ENCODE measurements at regions not wholly inside any gene's neighbourhood (a gene's known extent, or its start where the extent isn't known, plus 50 kb on each side); places are given as distances from the start of the nearest gene placed in this dataset.

DNA sequence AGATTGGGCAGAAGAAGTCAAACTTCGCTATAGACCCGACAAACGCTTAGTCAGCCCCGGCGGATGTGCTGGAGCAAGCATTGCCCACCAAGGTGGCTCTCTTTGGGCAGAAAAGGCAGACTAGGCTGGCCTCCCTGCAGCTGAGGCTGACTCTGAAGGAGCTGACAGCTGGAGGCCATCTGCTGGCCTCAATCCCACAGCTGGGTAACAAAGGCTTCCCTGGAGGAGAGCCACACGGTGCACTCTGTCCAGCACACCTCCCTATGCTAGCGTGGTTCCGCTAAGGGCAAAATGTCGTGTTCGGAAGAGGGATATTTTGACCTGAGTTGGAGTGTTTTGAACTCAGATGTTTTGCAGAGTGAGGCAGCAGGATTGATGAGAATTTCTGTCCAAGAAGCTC lies 103.5 kb upstream of the PTCH1 start:
- TF ChIP-seq, protein P1, sequence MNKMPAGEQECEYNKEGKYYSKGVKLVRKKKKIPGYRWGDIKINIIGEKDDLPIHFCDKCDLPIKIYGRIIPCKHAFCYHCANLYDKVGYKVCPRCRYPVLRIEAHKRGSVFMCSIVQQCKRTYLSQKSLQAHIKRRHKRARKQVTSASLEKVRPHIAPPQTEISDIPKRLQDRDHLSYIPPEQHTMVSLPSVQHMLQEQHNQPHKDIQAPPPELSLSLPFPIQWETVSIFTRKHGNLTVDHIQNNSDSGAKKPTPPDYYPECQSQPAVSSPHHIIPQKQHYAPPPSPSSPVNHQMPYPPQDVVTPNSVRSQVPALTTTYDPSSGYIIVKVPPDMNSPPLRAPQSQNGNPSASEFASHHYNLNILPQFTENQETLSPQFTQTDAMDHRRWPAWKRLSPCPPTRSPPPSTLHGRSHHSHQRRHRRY (tag by site-specific recombination; IDR thresholded peaks at IDR 0.05), result no peak
- TF ChIP-seq ZNF776 (tag by site-specific recombination; IDR thresholded peaks at IDR 0.05; ENCODE audit: borderline replicate concordance) (no peak), ZBTB20 (tag by site-specific recombination; IDR thresholded peaks at IDR 0.05) (no peak), TCF7L2 (IDR thresholded peaks at IDR 0.05; ENCODE audit: borderline replicate concordance, low read depth, low read length) (no peak), ZNF416 (tag by site-specific recombination; IDR thresholded peaks at IDR 0.05) (no peak), ZNF146 (tag by site-specific recombination; IDR thresholded peaks at IDR 0.05) (no peak), ZNF266 (tag by site-specific recombination; IDR thresholded peaks at IDR 0.05; ENCODE audit: low read depth) (no peak), ZNF169 (tag by site-specific recombination; IDR thresholded peaks at IDR 0.05) (no peak), ZNF433 (tag by site-specific recombination; IDR thresholded peaks at IDR 0.05; ENCODE audit: low read depth) (no peak), KLF7 (tag by site-specific recombination; IDR thresholded peaks at IDR 0.05; ENCODE audit: borderline replicate concordance) (no peak), ZSCAN16 (tag by site-specific recombination; IDR thresholded peaks at IDR 0.05) (no peak), KLF8 (tag by site-specific recombination; IDR thresholded peaks at IDR 0.05) (no peak), ZNF792 (tag by site-specific recombination; IDR thresholded peaks at IDR 0.05) (no peak), ZNF157 (tag by site-specific recombination; IDR thresholded peaks at IDR 0.05) (no peak)
- TF ChIP-seq, protein P2, sequence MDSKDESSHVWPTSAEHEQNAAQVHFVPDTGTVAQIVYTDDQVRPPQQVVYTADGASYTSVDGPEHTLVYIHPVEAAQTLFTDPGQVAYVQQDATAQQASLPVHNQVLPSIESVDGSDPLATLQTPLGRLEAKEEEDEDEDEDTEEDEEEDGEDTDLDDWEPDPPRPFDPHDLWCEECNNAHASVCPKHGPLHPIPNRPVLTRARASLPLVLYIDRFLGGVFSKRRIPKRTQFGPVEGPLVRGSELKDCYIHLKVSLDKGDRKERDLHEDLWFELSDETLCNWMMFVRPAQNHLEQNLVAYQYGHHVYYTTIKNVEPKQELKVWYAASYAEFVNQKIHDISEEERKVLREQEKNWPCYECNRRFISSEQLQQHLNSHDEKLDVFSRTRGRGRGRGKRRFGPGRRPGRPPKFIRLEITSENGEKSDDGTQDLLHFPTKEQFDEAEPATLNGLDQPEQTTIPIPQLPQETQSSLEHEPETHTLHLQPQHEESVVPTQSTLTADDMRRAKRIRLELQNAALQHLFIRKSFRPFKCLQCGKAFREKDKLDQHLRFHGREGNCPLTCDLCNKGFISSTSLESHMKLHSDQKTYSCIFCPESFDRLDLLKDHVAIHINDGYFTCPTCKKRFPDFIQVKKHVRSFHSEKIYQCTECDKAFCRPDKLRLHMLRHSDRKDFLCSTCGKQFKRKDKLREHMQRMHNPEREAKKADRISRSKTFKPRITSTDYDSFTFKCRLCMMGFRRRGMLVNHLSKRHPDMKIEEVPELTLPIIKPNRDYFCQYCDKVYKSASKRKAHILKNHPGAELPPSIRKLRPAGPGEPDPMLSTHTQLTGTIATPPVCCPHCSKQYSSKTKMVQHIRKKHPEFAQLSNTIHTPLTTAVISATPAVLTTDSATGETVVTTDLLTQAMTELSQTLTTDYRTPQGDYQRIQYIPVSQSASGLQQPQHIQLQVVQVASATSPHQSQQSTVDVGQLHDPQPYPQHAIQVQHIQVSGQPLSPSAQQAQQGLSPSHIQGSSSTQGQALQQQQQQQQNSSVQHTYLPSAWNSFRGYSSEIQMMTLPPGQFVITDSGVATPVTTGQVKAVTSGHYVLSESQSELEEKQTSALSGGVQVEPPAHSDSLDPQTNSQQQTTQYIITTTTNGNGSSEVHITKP (tag by site-specific recombination; IDR thresholded peaks at IDR 0.05), result no peak
- TF ChIP-seq, protein P3, sequence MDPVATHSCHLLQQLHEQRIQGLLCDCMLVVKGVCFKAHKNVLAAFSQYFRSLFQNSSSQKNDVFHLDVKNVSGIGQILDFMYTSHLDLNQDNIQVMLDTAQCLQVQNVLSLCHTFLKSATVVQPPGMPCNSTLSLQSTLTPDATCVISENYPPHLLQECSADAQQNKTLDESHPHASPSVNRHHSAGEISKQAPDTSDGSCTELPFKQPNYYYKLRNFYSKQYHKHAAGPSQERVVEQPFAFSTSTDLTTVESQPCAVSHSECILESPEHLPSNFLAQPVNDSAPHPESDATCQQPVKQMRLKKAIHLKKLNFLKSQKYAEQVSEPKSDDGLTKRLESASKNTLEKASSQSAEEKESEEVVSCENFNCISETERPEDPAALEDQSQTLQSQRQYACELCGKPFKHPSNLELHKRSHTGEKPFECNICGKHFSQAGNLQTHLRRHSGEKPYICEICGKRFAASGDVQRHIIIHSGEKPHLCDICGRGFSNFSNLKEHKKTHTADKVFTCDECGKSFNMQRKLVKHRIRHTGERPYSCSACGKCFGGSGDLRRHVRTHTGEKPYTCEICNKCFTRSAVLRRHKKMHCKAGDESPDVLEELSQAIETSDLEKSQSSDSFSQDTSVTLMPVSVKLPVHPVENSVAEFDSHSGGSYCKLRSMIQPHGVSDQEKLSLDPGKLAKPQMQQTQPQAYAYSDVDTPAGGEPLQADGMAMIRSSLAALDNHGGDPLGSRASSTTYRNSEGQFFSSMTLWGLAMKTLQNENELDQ (tag by site-specific recombination; IDR thresholded peaks at IDR 0.05; ENCODE audit: low read depth), result no peak
- TF ChIP-seq, protein P4, sequence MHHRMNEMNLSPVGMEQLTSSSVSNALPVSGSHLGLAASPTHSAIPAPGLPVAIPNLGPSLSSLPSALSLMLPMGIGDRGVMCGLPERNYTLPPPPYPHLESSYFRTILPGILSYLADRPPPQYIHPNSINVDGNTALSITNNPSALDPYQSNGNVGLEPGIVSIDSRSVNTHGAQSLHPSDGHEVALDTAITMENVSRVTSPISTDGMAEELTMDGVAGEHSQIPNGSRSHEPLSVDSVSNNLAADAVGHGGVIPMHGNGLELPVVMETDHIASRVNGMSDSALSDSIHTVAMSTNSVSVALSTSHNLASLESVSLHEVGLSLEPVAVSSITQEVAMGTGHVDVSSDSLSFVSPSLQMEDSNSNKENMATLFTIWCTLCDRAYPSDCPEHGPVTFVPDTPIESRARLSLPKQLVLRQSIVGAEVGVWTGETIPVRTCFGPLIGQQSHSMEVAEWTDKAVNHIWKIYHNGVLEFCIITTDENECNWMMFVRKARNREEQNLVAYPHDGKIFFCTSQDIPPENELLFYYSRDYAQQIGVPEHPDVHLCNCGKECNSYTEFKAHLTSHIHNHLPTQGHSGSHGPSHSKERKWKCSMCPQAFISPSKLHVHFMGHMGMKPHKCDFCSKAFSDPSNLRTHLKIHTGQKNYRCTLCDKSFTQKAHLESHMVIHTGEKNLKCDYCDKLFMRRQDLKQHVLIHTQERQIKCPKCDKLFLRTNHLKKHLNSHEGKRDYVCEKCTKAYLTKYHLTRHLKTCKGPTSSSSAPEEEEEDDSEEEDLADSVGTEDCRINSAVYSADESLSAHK (tag by site-specific recombination; IDR thresholded peaks at IDR 0.05), result no peak
- TF ChIP-seq, protein P5, sequence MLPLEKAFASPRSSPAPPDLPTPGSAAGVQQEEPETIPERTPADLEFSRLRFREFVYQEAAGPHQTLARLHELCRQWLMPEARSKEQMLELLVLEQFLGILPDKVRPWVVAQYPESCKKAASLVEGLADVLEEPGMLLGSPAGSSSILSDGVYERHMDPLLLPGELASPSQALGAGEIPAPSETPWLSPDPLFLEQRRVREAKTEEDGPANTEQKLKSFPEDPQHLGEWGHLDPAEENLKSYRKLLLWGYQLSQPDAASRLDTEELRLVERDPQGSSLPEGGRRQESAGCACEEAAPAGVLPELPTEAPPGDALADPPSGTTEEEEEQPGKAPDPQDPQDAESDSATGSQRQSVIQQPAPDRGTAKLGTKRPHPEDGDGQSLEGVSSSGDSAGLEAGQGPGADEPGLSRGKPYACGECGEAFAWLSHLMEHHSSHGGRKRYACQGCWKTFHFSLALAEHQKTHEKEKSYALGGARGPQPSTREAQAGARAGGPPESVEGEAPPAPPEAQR (tag by site-specific recombination; IDR thresholded peaks at IDR 0.05), result no peak
- TF ChIP-seq, protein P6, sequence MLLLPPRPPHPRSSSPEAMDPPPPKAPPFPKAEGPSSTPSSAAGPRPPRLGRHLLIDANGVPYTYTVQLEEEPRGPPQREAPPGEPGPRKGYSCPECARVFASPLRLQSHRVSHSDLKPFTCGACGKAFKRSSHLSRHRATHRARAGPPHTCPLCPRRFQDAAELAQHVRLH (tag by site-specific recombination; IDR thresholded peaks at IDR 0.05), result no peak
- H3K4me3 ChIP-seq (ENCODE audit: low read depth, low read length), result no peak overlapping the region
- H3K4me1 ChIP-seq (ENCODE audit: control insufficient read depth, insufficient read depth, low read length), result no peaks in the 10 kb centered on the region
- H3K9me3 ChIP-seq (ENCODE audit: control insufficient read depth, insufficient read depth, low read depth, low read length), result no peaks in the 10 kb centered on the region
- POLR2A ChIA-PET, result no interaction called here
- no peak overlapping the region for H3K27ac ChIP-seq (ENCODE audit: extremely low read depth, low read depth, low read length)
- no peaks in the 10 kb centered on the region for H3K36me3 ChIP-seq (ENCODE audit: control insufficient read depth in 2 of 2, insufficient read depth in 1 of 2, low read length in 2 of 2)
- CTCF ChIA-PET, result no interaction called here
